Stomach (tissue), 4 donors: ENCODE measurements at regions not wholly inside any gene's neighbourhood (a gene's known extent, or its start where the extent isn't known, plus 50 kb on each side); places are given as distances from the start of the nearest gene placed in this dataset.
"Not testable (repeated sequence)": the region's sequence is repeated elsewhere in the genome, so short reads cannot be mapped to it uniquely, and the experiment has no call there.

Source experiments
- EP300 ChIP-seq: sonication (generic); formaldehyde crosslinking; IDR thresholded peaks from one replicate; pipeline ENCODE4 v1.6.1; 2017; ENCODE audit warnings: antibody characterized with exemption
- POLR2A ChIP-seq, 4 donors: fragments of 450-650 bp; IDR thresholded peaks; one replicate each; pipeline ENCODE4 v1.6.1; 2016; ENCODE audit warnings: antibody characterized with exemption in 4 of 4, control low read depth in 2 of 4, mild to moderate bottlenecking in 1 of 4, moderate library complexity in 1 of 4
- POLR2AphosphoS5 ChIP-seq, 3 donors: sonication (generic); formaldehyde crosslinking; IDR thresholded peaks; one replicate each; pipeline ENCODE4 v1.6.1; 2016; ENCODE audit warnings: antibody characterized with exemption in 3 of 3
- TF ChIP-seq, protein P1 (sequence below), 7 experiments: fragments of 450-650 bp in 4 of 7; fragments of 200-600 bp in 3 of 7; sonication (generic) in 3 of 7; IDR thresholded peaks; one replicate each; pipeline ENCODE4 v1.5.1; 2016 to 2019; ENCODE audit warnings: antibody characterized with exemption in 7 of 7, control low read depth in 2 of 7, mild to moderate bottlenecking in 1 of 7

GRCh38 chr21:5022748-5023147, 5498.6 kb upstream of the TPTE start:
- TF ChIP-seq, protein P1, sequence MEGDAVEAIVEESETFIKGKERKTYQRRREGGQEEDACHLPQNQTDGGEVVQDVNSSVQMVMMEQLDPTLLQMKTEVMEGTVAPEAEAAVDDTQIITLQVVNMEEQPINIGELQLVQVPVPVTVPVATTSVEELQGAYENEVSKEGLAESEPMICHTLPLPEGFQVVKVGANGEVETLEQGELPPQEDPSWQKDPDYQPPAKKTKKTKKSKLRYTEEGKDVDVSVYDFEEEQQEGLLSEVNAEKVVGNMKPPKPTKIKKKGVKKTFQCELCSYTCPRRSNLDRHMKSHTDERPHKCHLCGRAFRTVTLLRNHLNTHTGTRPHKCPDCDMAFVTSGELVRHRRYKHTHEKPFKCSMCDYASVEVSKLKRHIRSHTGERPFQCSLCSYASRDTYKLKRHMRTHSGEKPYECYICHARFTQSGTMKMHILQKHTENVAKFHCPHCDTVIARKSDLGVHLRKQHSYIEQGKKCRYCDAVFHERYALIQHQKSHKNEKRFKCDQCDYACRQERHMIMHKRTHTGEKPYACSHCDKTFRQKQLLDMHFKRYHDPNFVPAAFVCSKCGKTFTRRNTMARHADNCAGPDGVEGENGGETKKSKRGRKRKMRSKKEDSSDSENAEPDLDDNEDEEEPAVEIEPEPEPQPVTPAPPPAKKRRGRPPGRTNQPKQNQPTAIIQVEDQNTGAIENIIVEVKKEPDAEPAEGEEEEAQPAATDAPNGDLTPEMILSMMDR (IDR thresholded peaks at IDR 0.05) = not testable (repeated sequence)
- not testable (repeated sequence) for TF ChIP-seq POLR2A (IDR thresholded peaks at IDR 0.05); EP300; POLR2AphosphoS5 (IDR thresholded peaks at IDR 0.05)
